Transverse colon (tissue), 3 donors: ENCODE measurements at regions not wholly inside any gene's neighbourhood (a gene's known extent, or its start where the extent isn't known, plus 50 kb on each side); places are given as distances from the start of the nearest gene placed in this dataset.
"Not testable (repeated sequence)": the region's sequence is repeated elsewhere in the genome, so short reads cannot be mapped to it uniquely, and the experiment has no call there.

ENCODE experiments used
- EP300 ChIP-seq: sonication (generic); formaldehyde crosslinking; IDR thresholded peaks from one replicate; pipeline ENCODE4 v1.6.1; 2017; ENCODE audit warnings: antibody characterized with exemption, low read depth
- POLR2A ChIP-seq: fragments of 450-650 bp; IDR thresholded peaks from one replicate; pipeline ENCODE4 v1.6.1; 2016; ENCODE audit warnings: antibody characterized with exemption, mild to moderate bottlenecking, moderate library complexity
- TF ChIP-seq, protein P1 (sequence below), 5 experiments: fragments of 200-600 bp in 3 of 5; fragments of 450-650 bp in 2 of 5; sonication (generic) in 3 of 5; IDR thresholded peaks; 1 replicate in 2 of 5; 2 replicates in 3 of 5; pipeline ENCODE4 v1.5.1; 2016 to 2017; ENCODE audit warnings: antibody characterized with exemption in 5 of 5, inconsistent platforms in 3 of 5, mild to moderate bottlenecking in 2 of 5, moderate library complexity in 1 of 5

DNA sequence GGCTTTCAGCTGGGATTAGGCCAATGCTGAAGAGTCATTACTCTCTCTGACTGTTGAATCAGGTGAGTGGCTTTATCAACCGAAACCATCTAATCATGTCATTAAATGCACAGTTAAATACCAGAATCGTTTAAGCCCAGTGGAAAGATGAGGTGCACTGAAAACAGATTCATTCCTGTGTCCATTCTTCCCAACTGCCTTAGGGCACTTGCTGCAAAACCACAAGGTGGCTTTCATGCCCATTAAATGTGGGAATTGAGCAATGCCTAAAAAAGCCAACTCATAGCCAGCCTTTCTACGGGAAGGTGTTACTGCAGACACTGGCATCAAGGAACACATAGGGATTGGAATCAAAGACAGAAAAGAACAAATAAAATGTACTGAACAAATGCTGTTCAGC lies 246.3 kb upstream of the NBPF12 start:
- not testable (repeated sequence) for TF ChIP-seq POLR2A, EP300
- TF ChIP-seq, protein P1, sequence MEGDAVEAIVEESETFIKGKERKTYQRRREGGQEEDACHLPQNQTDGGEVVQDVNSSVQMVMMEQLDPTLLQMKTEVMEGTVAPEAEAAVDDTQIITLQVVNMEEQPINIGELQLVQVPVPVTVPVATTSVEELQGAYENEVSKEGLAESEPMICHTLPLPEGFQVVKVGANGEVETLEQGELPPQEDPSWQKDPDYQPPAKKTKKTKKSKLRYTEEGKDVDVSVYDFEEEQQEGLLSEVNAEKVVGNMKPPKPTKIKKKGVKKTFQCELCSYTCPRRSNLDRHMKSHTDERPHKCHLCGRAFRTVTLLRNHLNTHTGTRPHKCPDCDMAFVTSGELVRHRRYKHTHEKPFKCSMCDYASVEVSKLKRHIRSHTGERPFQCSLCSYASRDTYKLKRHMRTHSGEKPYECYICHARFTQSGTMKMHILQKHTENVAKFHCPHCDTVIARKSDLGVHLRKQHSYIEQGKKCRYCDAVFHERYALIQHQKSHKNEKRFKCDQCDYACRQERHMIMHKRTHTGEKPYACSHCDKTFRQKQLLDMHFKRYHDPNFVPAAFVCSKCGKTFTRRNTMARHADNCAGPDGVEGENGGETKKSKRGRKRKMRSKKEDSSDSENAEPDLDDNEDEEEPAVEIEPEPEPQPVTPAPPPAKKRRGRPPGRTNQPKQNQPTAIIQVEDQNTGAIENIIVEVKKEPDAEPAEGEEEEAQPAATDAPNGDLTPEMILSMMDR (IDR thresholded peaks at IDR 0.05): not testable (repeated sequence)
